Endothelial cell of umbilical vein (primary cell): ENCODE measurements at regions not wholly inside any gene's neighbourhood (a gene's known extent, or its start where the extent isn't known, plus 50 kb on each side); places are given as distances from the start of the nearest gene placed in this dataset.

Experiments used
- BruUV-seq: library from RNA; stranded (reverse); fragments of 400-500 nt; replicated peaks from 2 replicates; lab custom pipeline; 2021; lab: Mats Ljungman, UMichigan
- CTCF ChIA-PET: fragments of 300-600, 350-600 bp; sonication (Branson Sonifier 250); formaldehyde crosslinking; loops from one replicate; lab custom pipeline; 2021; ENCODE audit warnings: antibody characterized with exemption, inconsistent platforms; lab: Charles Lee
- POLR2A ChIA-PET: fragments of 300-600, 350-600 bp; sonication (Branson Sonifier 250); formaldehyde crosslinking; loops from one replicate; lab custom pipeline; 2021; ENCODE audit warnings: antibody characterized with exemption, inconsistent platforms; lab: Charles Lee
- DNase-seq: peaks from one replicate; pipeline ENCODE4 v3.0.0-alpha.2; 2011; ENCODE audit warnings: low read depth, low spot score
- FAIRE-seq: peaks from 2 replicates; lab custom pipeline; 2011; peaks lifted over from hg19 to GRCh38; lab: Jason Lieb, UNC
- H2AFZ ChIP-seq: 2 replicates; pipeline ENCODE4 v1.6.0; 2012; ENCODE audit warnings: low read depth, low read length, control low read depth, inconsistent platforms
- H3K27ac ChIP-seq: 2 replicates; pipeline ENCODE4 v1.5.1; 2011; ENCODE audit warnings: low read depth, mild to moderate bottlenecking, control low read depth, low read length, moderate library complexity; ENCODE audit not compliant: insufficient read depth
- H3K27me3 ChIP-seq, 2 experiments: 2 replicates each; pipeline versions ENCODE4 v1.6.0 to v1.6.1; 2011; ENCODE audit warnings: low read length in 2 of 2, mixed read lengths in 1 of 2; ENCODE audit not compliant: control insufficient read depth in 2 of 2, insufficient read depth in 2 of 2
- H3K36me3 ChIP-seq, 2 experiments: 2 replicates in 1 of 2; 3 replicates in 1 of 2; pipeline ENCODE4 v1.5.1; 2011; ENCODE audit warnings: low read length in 2 of 2, mild to moderate bottlenecking in 1 of 2, moderate library complexity in 1 of 2; ENCODE audit not compliant: control insufficient read depth in 2 of 2, insufficient read depth in 2 of 2; ENCODE audit errors: extremely low read depth in 1 of 2
- H3K4me1 ChIP-seq: 3 replicates; pipeline ENCODE4 v1.5.1; 2011; ENCODE audit warnings: mild to moderate bottlenecking, low read length; ENCODE audit not compliant: control insufficient read depth, insufficient read depth; ENCODE audit errors: extremely low read depth
- H3K4me2 ChIP-seq: 2 replicates; pipeline ENCODE4 v1.6.1; 2011; ENCODE audit warnings: low read length, control low read depth, mixed read lengths; ENCODE audit not compliant: insufficient read depth
- H3K4me3 ChIP-seq, 3 experiments: fragments of 200-600 bp in 1 of 3; sonication (generic), shearing (Covaris generic) in 1 of 3; replicated peaks in 1 of 3; 2 replicates each; pipeline ENCODE4 v1.5.1; 2011 to 2016; ENCODE audit warnings: control low read depth in 3 of 3, low read length in 3 of 3, mild to moderate bottlenecking in 2 of 3, inconsistent platforms in 1 of 3, low read depth in 1 of 3, moderate library complexity in 1 of 3; ENCODE audit not compliant: insufficient read depth in 1 of 3
- H3K79me2 ChIP-seq: 2 replicates; pipeline ENCODE4 v1.6.0; 2012; ENCODE audit warnings: low read length, inconsistent platforms; ENCODE audit not compliant: control insufficient read depth, insufficient read depth
- H3K9ac ChIP-seq: replicated peaks from 2 replicates; pipeline ENCODE3; 2011; ENCODE audit warnings: low read length, control low read depth; ENCODE audit not compliant: insufficient read depth; ENCODE audit errors: extremely low read depth
- H3K9me1 ChIP-seq: replicated peaks from 3 replicates; pipeline ENCODE4 v1.6.0; 2011; ENCODE audit warnings: mild to moderate bottlenecking, low read length; ENCODE audit not compliant: control insufficient read depth, insufficient read depth; ENCODE audit errors: extremely low read depth
- H3K9me3 ChIP-seq: replicated peaks from 2 replicates; pipeline ENCODE4 v1.5.1; 2012; ENCODE audit warnings: low read length, inconsistent platforms; ENCODE audit not compliant: control insufficient read depth, insufficient read depth
- H4K20me1 ChIP-seq: replicated peaks from 2 replicates; pipeline ENCODE3; 2011; ENCODE audit warnings: mild to moderate bottlenecking, low read length; ENCODE audit not compliant: control insufficient read depth, insufficient read depth; ENCODE audit errors: extremely low read depth
- EZH2 ChIP-seq: IDR thresholded peaks from 2 replicates; pipeline ENCODE4 v1.6.1; 2012; ENCODE audit warnings: borderline replicate concordance, low read depth, mild to moderate bottlenecking, moderate library complexity, low read length, inconsistent platforms; ENCODE audit not compliant: severe bottlenecking
- FOS ChIP-seq: IDR thresholded peaks from 2 replicates; pipeline ENCODE4 v1.6.1; 2011; ENCODE audit warnings: mild to moderate bottlenecking, low read length, moderate library complexity, borderline replicate concordance; ENCODE audit not compliant: insufficient read depth
- GATA2 ChIP-seq: IDR thresholded peaks from 2 replicates; pipeline ENCODE4 v1.7.0; 2011; ENCODE audit warnings: low read depth, mild to moderate bottlenecking, moderate library complexity, mixed read lengths, low read length; ENCODE audit not compliant: insufficient read length, insufficient read depth
- JUN ChIP-seq: IDR thresholded peaks from 2 replicates; pipeline ENCODE4 v1.6.1; 2011; ENCODE audit warnings: borderline replicate concordance, low read depth; ENCODE audit not compliant: insufficient read length, insufficient read depth
- MYC ChIP-seq: IDR thresholded peaks from one replicate; pipeline ENCODE4 v1.6.1; 2011; ENCODE audit warnings: mild to moderate bottlenecking, low read depth, low read length
- POLR2A ChIP-seq: IDR thresholded peaks from 2 replicates; pipeline ENCODE4 v1.6.1; 2012; ENCODE audit warnings: low read depth, mild to moderate bottlenecking, control low read depth, low read length
- POLR2AphosphoS5 ChIP-seq: IDR thresholded peaks from 2 replicates; pipeline ENCODE4 v1.6.1; 2012; ENCODE audit warnings: low read depth, mild to moderate bottlenecking, control low read depth, low read length, moderate library complexity; ENCODE audit not compliant: insufficient read depth
- dilution Hi-C: fragments of 300-500 bp; cut with MboI; formaldehyde crosslinking; loops from one replicate; pipeline ENCODE4 v1.15.0; 2019; ENCODE audit warnings: low sequenced_read_pairs; ENCODE audit not compliant: extremely low pct_ligation_motif_present
- intact Hi-C: fragments of 100-400 bp; cut with micrococcal nuclease; formaldehyde crosslinking; loops from one replicate; pipeline ENCODE4 v1.10.0; 2022
- TF ChIP-seq, protein P1 (sequence below), 2 donors: IDR thresholded peaks; 1 replicate in 1 of 2; 2 replicates in 1 of 2; pipeline ENCODE4 v1.5.1; 2011; ENCODE audit warnings: low read length in 2 of 2, mild to moderate bottlenecking in 2 of 2, moderate library complexity in 2 of 2, control low read depth in 1 of 2, inconsistent platforms in 1 of 2, low read depth in 1 of 2; ENCODE audit not compliant: insufficient read depth in 1 of 2; ENCODE audit errors: extremely low read depth in 1 of 2
- TF ChIP-seq, protein P2 (sequence below): IDR thresholded peaks from 2 replicates; pipeline ENCODE4 v1.6.1; 2011; ENCODE audit not compliant: insufficient read depth, insufficient read length

DNA sequence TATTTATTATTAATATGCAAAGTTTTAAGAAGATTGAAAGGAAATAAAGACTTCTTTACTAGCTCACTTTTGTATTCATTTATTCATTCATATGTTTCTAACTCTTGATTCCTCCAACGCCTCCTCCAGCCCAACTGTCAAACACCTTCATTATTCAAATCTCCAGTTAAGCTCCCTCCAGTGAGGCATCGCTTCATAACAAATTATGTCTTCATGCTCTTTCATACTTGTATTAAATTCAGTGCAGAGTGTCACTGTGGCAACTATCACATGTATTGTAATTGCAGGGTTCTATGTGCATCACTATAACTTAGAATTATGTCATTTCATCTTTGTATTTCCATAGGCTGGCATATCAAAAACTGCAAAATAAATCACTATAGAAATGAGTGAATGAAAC, 1394.2 kb upstream of the PCDH7 start:
- Histone ChIP-seq H3K4me3 (no peak overlapping the region), H3K9me1 (no peaks in the 10 kb centered on the region), H4K20me1 (no peaks in the 10 kb centered on the region), H3K36me3 (no peaks in the 10 kb centered on the region), H3K9me3 (no peaks in the 10 kb centered on the region), H3K4me1 (peaks cover 21% of the 10 kb centered on the region), H3K27me3 (no peaks in the 10 kb centered on the region), H3K4me2 (peak overlapping the region; percentile 76), H3K27ac (peak overlapping the region; percentile 89), H3K79me2 (no peaks in the 10 kb centered on the region), H3K9ac (no peak overlapping the region), H2AFZ (no peak overlapping the region)
- intact Hi-C loops, result no loop called here
- dilution Hi-C loops, result no loop called here
- DNase-seq (no peak), FAIRE-seq (no peak)
- CTCF ChIA-PET, result interaction anchor here (1.0 to 1.2 kb wide), 2 partner anchors 12 to 13 kb away, joined by 3 to 4 read pairs (median 3); no protein-coding TSS in a partner anchor
- TF ChIP-seq EZH2, result no peak
- TF ChIP-seq GATA2, result no peak
- TF ChIP-seq, protein P1, sequence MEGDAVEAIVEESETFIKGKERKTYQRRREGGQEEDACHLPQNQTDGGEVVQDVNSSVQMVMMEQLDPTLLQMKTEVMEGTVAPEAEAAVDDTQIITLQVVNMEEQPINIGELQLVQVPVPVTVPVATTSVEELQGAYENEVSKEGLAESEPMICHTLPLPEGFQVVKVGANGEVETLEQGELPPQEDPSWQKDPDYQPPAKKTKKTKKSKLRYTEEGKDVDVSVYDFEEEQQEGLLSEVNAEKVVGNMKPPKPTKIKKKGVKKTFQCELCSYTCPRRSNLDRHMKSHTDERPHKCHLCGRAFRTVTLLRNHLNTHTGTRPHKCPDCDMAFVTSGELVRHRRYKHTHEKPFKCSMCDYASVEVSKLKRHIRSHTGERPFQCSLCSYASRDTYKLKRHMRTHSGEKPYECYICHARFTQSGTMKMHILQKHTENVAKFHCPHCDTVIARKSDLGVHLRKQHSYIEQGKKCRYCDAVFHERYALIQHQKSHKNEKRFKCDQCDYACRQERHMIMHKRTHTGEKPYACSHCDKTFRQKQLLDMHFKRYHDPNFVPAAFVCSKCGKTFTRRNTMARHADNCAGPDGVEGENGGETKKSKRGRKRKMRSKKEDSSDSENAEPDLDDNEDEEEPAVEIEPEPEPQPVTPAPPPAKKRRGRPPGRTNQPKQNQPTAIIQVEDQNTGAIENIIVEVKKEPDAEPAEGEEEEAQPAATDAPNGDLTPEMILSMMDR (IDR thresholded peaks at IDR 0.05; ENCODE audit: extremely low read depth in 1 of 2, insufficient read depth in 1 of 2, low read depth in 1 of 2, low read length in 2 of 2), result no peak
- TF ChIP-seq JUN, result no peak
- no peak for TF ChIP-seq POLR2AphosphoS5
- no peak for TF ChIP-seq FOS
- no peak for TF ChIP-seq POLR2A
- TF ChIP-seq, protein P2, sequence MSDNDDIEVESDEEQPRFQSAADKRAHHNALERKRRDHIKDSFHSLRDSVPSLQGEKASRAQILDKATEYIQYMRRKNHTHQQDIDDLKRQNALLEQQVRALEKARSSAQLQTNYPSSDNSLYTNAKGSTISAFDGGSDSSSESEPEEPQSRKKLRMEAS, result no peak
- no peak for TF ChIP-seq MYC
- no TSS peak for BruUV-seq
- POLR2A ChIA-PET, result no interaction called here
